PC-9 (cell line): ENCODE measurements at regions not wholly inside any gene's neighbourhood (a gene's known extent, or its start where the extent isn't known, plus 50 kb on each side); places are given as distances from the start of the nearest gene placed in this dataset.
"Not testable (repeated sequence)": the region's sequence is repeated elsewhere in the genome, so short reads cannot be mapped to it uniquely, and the experiment has no call there.

Experiments
- BruUV-seq: library from RNA; stranded (reverse); fragments of 400-500 nt; replicated peaks from 2 replicates; lab custom pipeline; 2021; lab: Mats Ljungman, UMichigan
- CTCF ChIA-PET: fragments of 300-600 bp; sonication (Branson Sonifier 250); formaldehyde crosslinking; loops from one replicate; lab custom pipeline; 2022; ENCODE audit warnings: antibody characterized with exemption; lab: Charles Lee
- POLR2A ChIA-PET: fragments of 300-600 bp; sonication (Branson Sonifier 250); formaldehyde crosslinking; loops from one replicate; lab custom pipeline; 2022; ENCODE audit warnings: antibody characterized with exemption; ENCODE audit not compliant: unreplicated experiment; lab: Charles Lee
- DNase-seq, 2 experiments: peaks; one replicate each; pipeline versions ENCODE4 v3.0.0 to v3.0.0-alpha.2; 2015 to 2022; ENCODE audit warnings: mixed read lengths in 1 of 2
- H2AFZ ChIP-seq: fragments of 200-600 bp; sonication (generic); 2 replicates; pipeline ENCODE4 v1.8.1; 2017; ENCODE audit warnings: antibody characterized with exemption
- H3F3A ChIP-seq: fragments of 200-600 bp; sonication (generic); 2 replicates; pipeline ENCODE4 v1.8.1; 2017; ENCODE audit warnings: antibody characterized with exemption, mild to moderate bottlenecking, low read depth; ENCODE audit not compliant: insufficient read depth
- H3K27ac ChIP-seq: fragments of 200-600 bp; sonication (generic); 2 replicates; pipeline ENCODE4 v1.6.1; 2016; ENCODE audit warnings: mixed run types
- H3K27me3 ChIP-seq: fragments of 200-600 bp; sonication (generic); 2 replicates; pipeline ENCODE4 v1.6.1; 2016; ENCODE audit warnings: low read depth, mixed run types; ENCODE audit not compliant: insufficient read depth
- H3K36me3 ChIP-seq: fragments of 200-600 bp; sonication (generic); 2 replicates; pipeline ENCODE4 v1.6.1; 2016; ENCODE audit warnings: low read depth, mixed run types
- H3K4me1 ChIP-seq: fragments of 200-600 bp; sonication (generic); replicated peaks from 2 replicates; pipeline ENCODE4 v1.6.1; 2016; ENCODE audit warnings: mixed run types; ENCODE audit not compliant: insufficient read depth
- H3K4me2 ChIP-seq: fragments of 200-600 bp; sonication (generic); 2 replicates; pipeline ENCODE4 v1.6.1; 2017; ENCODE audit warnings: mixed run types
- H3K4me3 ChIP-seq: fragments of 200-600 bp; sonication (generic); 2 replicates; pipeline ENCODE4 v1.6.1; 2016; ENCODE audit warnings: mixed run types
- H3K79me2 ChIP-seq: fragments of 200-600 bp; sonication (generic); 2 replicates; pipeline ENCODE4 v1.6.1; 2017; ENCODE audit warnings: low read depth, mixed run types
- H3K9me2 ChIP-seq: fragments of 200-600 bp; sonication (generic); 2 replicates; pipeline ENCODE4 v1.8.1; 2017; ENCODE audit warnings: mild to moderate bottlenecking; ENCODE audit not compliant: insufficient read depth
- H3K9me3 ChIP-seq: fragments of 200-600 bp; sonication (generic); 2 replicates; pipeline ENCODE4 v1.8.1; 2016; ENCODE audit warnings: low read depth; ENCODE audit not compliant: insufficient read depth
- H4K20me1 ChIP-seq: fragments of 200-600 bp; sonication (generic); 2 replicates; pipeline ENCODE4 v1.8.1; 2017; ENCODE audit not compliant: insufficient read depth
- CTCF ChIP-seq: fragments of 200-600 bp; sonication (generic); conservative IDR thresholded peaks from 2 replicates; pipeline ENCODE4 v1.6.1; 2017; ENCODE audit warnings: mixed run types, antibody characterized with exemption, mild to moderate bottlenecking, moderate library complexity
- EZH2 ChIP-seq: fragments of 200-600 bp; sonication (generic); IDR thresholded peaks from 2 replicates; pipeline ENCODE4 v1.8.0; 2017; ENCODE audit warnings: antibody characterized with exemption, low read depth
- intact Hi-C: fragments of 100-400 bp; cut with micrococcal nuclease; formaldehyde crosslinking; loops from one replicate; pipeline ENCODE4 v1.10.0; 2022; ENCODE audit not compliant: unreplicated experiment

GRCh38 chr1:115153966-115154557 is 64.8 kb upstream of the TSPAN2 start:
- Histone ChIP-seq H3K4me2 (no peak overlapping the region), H3K9me2 (no peaks in the 10 kb centered on the region)

GRCh38 chr1:115147928-115148327 is 58.6 kb upstream of the TSPAN2 start:
- H3F3A ChIP-seq, POLR2A ChIA-PET, H3K27me3 ChIP-seq, H3K79me2 ChIP-seq, H3K4me1 ChIP-seq, H3K27ac ChIP-seq, intact Hi-C loops, BruUV-seq, H3K36me3 ChIP-seq, H2AFZ ChIP-seq, H4K20me1 ChIP-seq, H3K9me2 ChIP-seq, H3K9me3 ChIP-seq: not testable (repeated sequence)
- CTCF ChIA-PET: interaction anchor here (0.7 kb wide), 1 partner anchor 347 kb away, joined by 3 read pairs; no protein-coding TSS in a partner anchor
- Histone ChIP-seq H3K4me2 (peak overlapping the region; percentile 17), H3K4me3 (peak overlapping the region; percentile 25; the same call in 1 of the 2 replicates)
- peak in 1 of 2 experiments; percentile 19 for DNase-seq

More at GRCh38 chr1:115153966-115154557, 64.8 kb upstream of the TSPAN2 start:
- Histone ChIP-seq H3K36me3 (no peaks in the 10 kb centered on the region), H3K4me3 (no peak overlapping the region), H3K27me3 (no peaks in the 10 kb centered on the region), H2AFZ (no peak overlapping the region), H3K79me2 (no peaks in the 10 kb centered on the region), H3K4me1 (no peaks in the 10 kb centered on the region), H4K20me1 (no peaks in the 10 kb centered on the region), H3F3A (no peaks in the 10 kb centered on the region), H3K9me3 (0 out of 2 replicates have a peak, but pooled peaks cover under 1% of the 10 kb centered on the region), H3K27ac (no peak overlapping the region)
- no peak for DNase-seq
- ChIA-PET CTCF (no interaction called here), POLR2A (no interaction called here)
- intact Hi-C loops: no loop called here
- no TSS peak for BruUV-seq
- no peak for TF ChIP-seq CTCF
- TF ChIP-seq EZH2: no peak

GRCh38 chr1:115145226-115145625 is 55.9 kb upstream of the TSPAN2 start:
- H4K20me1 ChIP-seq: no peaks in the 10 kb centered on the region
- CTCF ChIA-PET: no interaction called here

More at GRCh38 chr1:115145226-115145625, 55.9 kb upstream of the TSPAN2 start:
- no peak overlapping the region for H3K27ac ChIP-seq
- no TSS peak for BruUV-seq
- H3K36me3 ChIP-seq: no peaks in the 10 kb centered on the region
- no peaks in the 10 kb centered on the region for H3K79me2 ChIP-seq
- POLR2A ChIA-PET: no interaction called here
- no peak overlapping the region for H3K4me2 ChIP-seq
- intact Hi-C loops: no loop called here
- no peaks in the 10 kb centered on the region for H3K27me3 ChIP-seq
- H3K9me2 ChIP-seq: no peaks in the 10 kb centered on the region
- TF ChIP-seq CTCF (no peak), EZH2 (no peak)
- peaks cover 12% of the 10 kb centered on the region for H3K4me1 ChIP-seq
- DNase-seq: no peak
- no peak overlapping the region for H2AFZ ChIP-seq
- H3K4me3 ChIP-seq: no peak overlapping the region
- H3F3A ChIP-seq: no peaks in the 10 kb centered on the region
- peaks cover 7% of the 10 kb centered on the region for H3K9me3 ChIP-seq
